MM.1S (cell line): ENCODE measurements at regions not wholly inside any gene's neighbourhood (a gene's known extent, or its start where the extent isn't known, plus 50 kb on each side); places are given as distances from the start of the nearest gene placed in this dataset.

Experiments
- CTCF ChIP-seq: fragments of 300-600 bp; sonication (generic); IDR thresholded peaks from 2 replicates; pipeline ENCODE4 v1.5.1; 2016; ENCODE audit warnings: antibody characterized with exemption, low read length, mixed read lengths
- EZH2 ChIP-seq: fragments of 300-600 bp; sonication (generic); optimal IDR thresholded peaks from 2 replicates; pipeline ENCODE3; 2017; ENCODE audit warnings: low read depth, mild to moderate bottlenecking, antibody characterized with exemption, low read length, mixed read lengths
- EZH2phosphoT487 ChIP-seq: fragments of 300-600 bp; sonication (generic); IDR thresholded peaks from 2 replicates; pipeline ENCODE4 v1.6.1; 2018; ENCODE audit warnings: antibody characterized with exemption, low read length

- no peak for TF ChIP-seq CTCF
- TF ChIP-seq EZH2: no peak
- no peak for TF ChIP-seq EZH2phosphoT487
Observed at GRCh38 chr13:40470660-40471059, 195.8 kb downstream of the FOXO1 start.
